Neural cell (in vitro differentiated cells): ENCODE measurements at regions not wholly inside any gene's neighbourhood (a gene's known extent, or its start where the extent isn't known, plus 50 kb on each side); places are given as distances from the start of the nearest gene placed in this dataset.

ENCODE experiments used
- CTCF ChIP-seq: fragments of 450-650 bp; IDR thresholded peaks from 2 replicates; pipeline ENCODE4 v1.5.1; 2014; ENCODE audit warnings: antibody characterized with exemption, mild to moderate bottlenecking, moderate library complexity; ENCODE audit not compliant: poor library complexity, severe bottlenecking
- POLR2AphosphoS5 ChIP-seq: IDR thresholded peaks from 2 replicates; pipeline ENCODE4 v1.6.1; 2012

DNA sequence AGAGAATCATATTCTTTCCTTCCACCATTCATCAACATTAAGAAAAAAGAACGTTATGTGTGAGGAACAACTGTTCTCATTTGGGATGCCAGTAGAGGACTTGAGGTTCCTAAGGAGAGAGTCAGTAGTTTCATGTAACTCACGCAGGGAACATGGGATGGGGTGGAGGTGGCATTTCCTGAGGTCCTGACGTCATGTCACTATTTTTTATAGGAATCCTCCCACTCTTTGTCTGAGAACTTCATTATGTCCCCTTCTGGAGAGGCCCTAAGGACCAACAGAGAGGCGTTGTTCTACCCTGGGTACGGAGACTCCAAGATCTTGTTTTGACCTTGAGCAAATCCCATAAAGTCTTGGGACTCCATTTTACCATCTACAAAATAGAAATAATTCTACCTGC, 211.7 kb upstream of the SOX9 start:
- no peak for TF ChIP-seq CTCF
- no peak for TF ChIP-seq POLR2AphosphoS5
